Left lung (tissue), 4 donors: ENCODE measurements at regions not wholly inside any gene's neighbourhood (a gene's known extent, or its start where the extent isn't known, plus 50 kb on each side); places are given as distances from the start of the nearest gene placed in this dataset.
A peak's percentile ranks its signal among the peaks of the same experiment; 100 is the strongest.

Source experiments
- ATAC-seq: fragments of 200-7000 bp; cut with Tn5 transposase; one replicate; pipeline ENCODE4 v1.9.1; 2020; ENCODE audit warnings: moderate library complexity
- DNase-seq, 4 donors: peaks; one replicate each; pipeline ENCODE4 v3.0.0-alpha.2; 2013 to 2020
- H3K27ac ChIP-seq, 2 donors: fragments of 200-600 bp; sonication (generic) in 1 of 2; one replicate each; pipeline versions ENCODE4 v1.5.0 to v1.8.0; 2020 to 2021
- H3K27me3 ChIP-seq, 2 donors: fragments of 200-600 bp; sonication (generic) in 1 of 2; one replicate each; pipeline versions ENCODE4 v1.5.0 to v1.8.0; 2020 to 2021
- H3K36me3 ChIP-seq, 2 donors: fragments of 200-600 bp; sonication (generic) in 1 of 2; one replicate each; pipeline versions ENCODE4 v1.5.0 to v1.8.0; 2020 to 2021
- H3K4me1 ChIP-seq, 2 donors: fragments of 200-600 bp; one replicate each; pipeline ENCODE4 v1.8.0; 2021
- H3K4me3 ChIP-seq, 2 donors: fragments of 200-600 bp; sonication (generic) in 1 of 2; one replicate each; pipeline versions ENCODE4 v1.5.0 to v1.8.0; 2020 to 2021; ENCODE audit warnings: mild to moderate bottlenecking in 1 of 2
- H3K9me3 ChIP-seq, 2 donors: fragments of 200-600 bp; sonication (generic) in 1 of 2; one replicate each; pipeline versions ENCODE4 v1.5.0 to v1.8.0; 2020 to 2021
- intact Hi-C, 2 donors: fragments of 100-400 bp; cut with DNase I; formaldehyde crosslinking; loops; one replicate each; pipeline versions ENCODE4 v1.11.2 to v1.14.2; 2022
- TF ChIP-seq, protein P1 (sequence below), 2 donors: fragments of 200-600 bp; sonication (generic) in 1 of 2; IDR thresholded peaks; one replicate each; pipeline versions ENCODE4 v1.5.0 to v1.8.0; 2021; ENCODE audit warnings: antibody characterized with exemption in 2 of 2
- donor health status: DM: no; HTN: yes; CAD: no.
- donor health status: DM: no; HTN: no; CAD: no.

DNA sequence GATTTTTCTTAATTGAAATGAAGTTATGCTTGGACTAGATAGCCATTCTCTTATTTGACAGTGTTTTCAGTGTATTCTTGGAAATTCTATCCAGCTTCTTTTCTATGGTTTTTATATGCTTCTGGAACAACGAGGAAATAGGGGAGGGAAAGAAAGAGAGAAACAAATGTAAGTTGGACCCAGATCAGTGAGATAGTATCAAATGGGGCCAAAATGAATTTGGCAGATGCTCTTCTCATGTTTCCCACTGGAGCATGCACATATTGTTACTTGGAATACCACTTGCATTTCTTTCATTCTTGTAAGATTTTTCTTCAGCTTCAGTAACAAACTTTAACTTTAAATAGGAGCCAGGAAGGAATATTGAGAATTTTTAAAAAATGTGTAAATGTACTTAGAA, 312.3 kb downstream of the PRL start:
- TF ChIP-seq, protein P1, sequence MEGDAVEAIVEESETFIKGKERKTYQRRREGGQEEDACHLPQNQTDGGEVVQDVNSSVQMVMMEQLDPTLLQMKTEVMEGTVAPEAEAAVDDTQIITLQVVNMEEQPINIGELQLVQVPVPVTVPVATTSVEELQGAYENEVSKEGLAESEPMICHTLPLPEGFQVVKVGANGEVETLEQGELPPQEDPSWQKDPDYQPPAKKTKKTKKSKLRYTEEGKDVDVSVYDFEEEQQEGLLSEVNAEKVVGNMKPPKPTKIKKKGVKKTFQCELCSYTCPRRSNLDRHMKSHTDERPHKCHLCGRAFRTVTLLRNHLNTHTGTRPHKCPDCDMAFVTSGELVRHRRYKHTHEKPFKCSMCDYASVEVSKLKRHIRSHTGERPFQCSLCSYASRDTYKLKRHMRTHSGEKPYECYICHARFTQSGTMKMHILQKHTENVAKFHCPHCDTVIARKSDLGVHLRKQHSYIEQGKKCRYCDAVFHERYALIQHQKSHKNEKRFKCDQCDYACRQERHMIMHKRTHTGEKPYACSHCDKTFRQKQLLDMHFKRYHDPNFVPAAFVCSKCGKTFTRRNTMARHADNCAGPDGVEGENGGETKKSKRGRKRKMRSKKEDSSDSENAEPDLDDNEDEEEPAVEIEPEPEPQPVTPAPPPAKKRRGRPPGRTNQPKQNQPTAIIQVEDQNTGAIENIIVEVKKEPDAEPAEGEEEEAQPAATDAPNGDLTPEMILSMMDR (IDR thresholded peaks at IDR 0.05): no peak
- ATAC-seq (no peak), DNase-seq (peak in 2 of 4 donors; percentile 68 to 80)
- intact Hi-C loops: no loop called here
- Histone ChIP-seq H3K27ac (no peak overlapping the region), H3K36me3 (no peaks in the 10 kb centered on the region), H3K9me3 (no peaks in the 10 kb centered on the region), H3K27me3 (no peaks in the 10 kb centered on the region), H3K4me1 (peaks cover 7 to 20% of the 10 kb centered on the region in 2 donors), H3K4me3 (no peak overlapping the region)

DNA sequence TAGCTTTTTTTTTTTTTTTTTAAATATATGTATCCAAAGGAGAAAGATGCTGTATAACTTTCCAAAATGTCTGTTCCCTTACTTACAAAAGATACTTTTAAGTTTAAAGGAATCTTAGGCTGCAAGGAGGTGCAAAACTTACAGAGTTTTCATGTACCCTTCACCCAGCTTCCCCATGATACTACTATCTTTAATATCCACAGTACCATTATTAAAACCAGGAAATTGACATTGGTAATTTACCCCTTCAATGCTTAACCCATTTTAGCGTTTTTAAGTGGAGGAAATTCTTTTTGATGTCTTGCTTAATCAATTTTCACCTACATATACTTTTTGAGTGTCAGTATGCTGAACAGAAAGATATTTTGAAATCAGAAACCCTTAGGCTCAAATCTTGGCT, 310.9 kb downstream of the PRL start:
- Histone ChIP-seq H3K4me3 (no peak overlapping the region), H3K36me3 (no peaks in the 10 kb centered on the region), H3K9me3 (no peaks in the 10 kb centered on the region), H3K27me3 (no peaks in the 10 kb centered on the region), H3K27ac (no peak overlapping the region), H3K4me1 (peaks cover 7 to 20% of the 10 kb centered on the region in 2 donors)
- intact Hi-C loops: no loop called here
- TF ChIP-seq, protein P1 (IDR thresholded peaks at IDR 0.05): no peak
- ATAC-seq (no peak), DNase-seq (no peak)

DNA sequence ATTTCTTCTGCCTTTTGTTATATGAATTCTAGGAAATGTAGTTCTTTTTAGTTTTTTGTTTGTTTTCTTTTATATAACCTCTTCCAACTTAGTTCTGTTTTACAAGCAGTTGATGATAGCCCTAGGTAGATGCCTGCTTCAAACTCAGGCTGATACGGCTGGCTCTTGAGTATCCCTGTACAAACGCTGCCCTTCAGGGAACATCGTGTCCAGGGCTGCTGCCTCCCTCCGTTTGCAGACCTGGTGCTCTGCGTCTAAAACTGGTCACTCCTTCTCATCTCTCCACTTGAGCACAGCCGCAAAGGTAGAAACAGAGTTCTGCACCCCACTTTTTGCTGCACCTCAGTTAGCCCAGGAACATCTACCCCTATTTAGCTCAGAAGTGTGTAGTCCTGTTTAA, 310.1 kb downstream of the PRL start:
- no peak for DNase-seq
- ATAC-seq: peak; percentile 10
- Histone ChIP-seq H3K4me3 (no peak overlapping the region), H3K36me3 (no peaks in the 10 kb centered on the region), H3K9me3 (no peaks in the 10 kb centered on the region), H3K27ac (peak overlapping the region; percentile 67 to 70), H3K27me3 (no peaks in the 10 kb centered on the region), H3K4me1 (peaks cover 7 to 20% of the 10 kb centered on the region in 2 donors)
- intact Hi-C loops: no loop called here
- TF ChIP-seq, protein P1 (IDR thresholded peaks at IDR 0.05): no peak

DNA sequence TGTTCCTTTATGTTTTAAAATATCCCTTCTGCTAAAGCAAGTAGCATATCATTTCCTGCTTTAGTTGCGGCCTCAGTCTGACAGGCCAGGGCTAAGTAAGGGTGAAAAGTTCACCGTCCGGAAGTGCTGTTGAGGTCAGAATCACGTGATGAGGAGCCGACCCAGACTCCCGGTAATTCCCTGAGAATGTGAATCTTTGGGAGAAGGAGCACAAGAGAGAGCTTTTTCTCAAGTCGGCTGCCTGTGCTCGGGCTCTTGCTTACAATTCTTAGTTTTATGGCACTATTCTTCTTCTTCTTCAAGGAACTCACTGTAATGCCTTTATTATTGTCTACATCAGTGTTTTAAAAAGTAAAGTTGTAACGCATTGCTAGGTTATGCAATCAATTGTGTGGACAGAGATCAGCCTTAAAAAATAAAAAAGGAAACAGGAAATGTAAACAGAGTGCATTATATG, 309.3 kb downstream of the PRL start:
- ATAC-seq (peak; percentile 96), DNase-seq (peak in 3 of 4 donors; percentile 82 to 95 (median 88))
- intact Hi-C loops: no loop called here
- peaks cover 7 to 20% of the 10 kb centered on the region in 2 donors for H3K4me1 ChIP-seq
- H3K36me3 ChIP-seq: no peaks in the 10 kb centered on the region
- no peaks in the 10 kb centered on the region for H3K27me3 ChIP-seq
- peak overlapping the region in 1 of 2 donors; percentile 28 for H3K4me3 ChIP-seq
- H3K27ac ChIP-seq: peak overlapping the region; percentile 67 to 70
- TF ChIP-seq, protein P1 (IDR thresholded peaks at IDR 0.05): no peak
- no peaks in the 10 kb centered on the region for H3K9me3 ChIP-seq

DNA sequence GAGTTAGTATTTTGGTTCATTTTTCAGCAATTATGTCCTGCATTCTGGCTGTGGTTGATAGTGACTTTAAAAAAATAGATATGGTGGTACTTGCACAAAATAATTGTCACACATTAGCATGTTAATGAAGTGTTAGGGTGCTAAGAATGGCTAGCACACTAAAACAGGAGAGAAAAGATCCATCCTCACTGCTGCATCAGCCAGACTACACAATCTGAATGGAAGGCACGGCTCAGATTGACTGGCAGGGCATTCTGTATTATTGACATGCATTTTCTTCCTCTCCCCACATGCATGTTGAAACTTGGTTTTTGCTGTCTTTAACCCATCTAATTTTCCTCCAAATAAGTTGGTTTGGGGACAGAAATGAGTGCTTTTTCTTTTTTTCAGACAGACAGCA, 306.3 kb downstream of the PRL start:
- Histone ChIP-seq H3K4me1 (peaks cover 7 to 20% of the 10 kb centered on the region in 2 donors), H3K4me3 (no peak overlapping the region), H3K27ac (no peak overlapping the region), H3K9me3 (no peaks in the 10 kb centered on the region), H3K36me3 (no peaks in the 10 kb centered on the region), H3K27me3 (no peaks in the 10 kb centered on the region)
- no peak for ATAC-seq
- intact Hi-C loops: no loop called here
- TF ChIP-seq, protein P1 (IDR thresholded peaks at IDR 0.05): no peak
- DNase-seq: no peak
